Spleen (tissue), 11 donors: ENCODE measurements at regions not wholly inside any gene's neighbourhood (a gene's known extent, or its start where the extent isn't known, plus 50 kb on each side); places are given as distances from the start of the nearest gene placed in this dataset.

Experiments
- DNase-seq: peaks from one replicate; pipeline ENCODE4 v3.0.0-alpha.2; 2020
- H3K27ac ChIP-seq, 8 donors: fragments of 200-600 bp; sonication (generic) in 7 of 8; 1 replicate in 4 of 8; 2 replicates in 4 of 8; pipeline versions ENCODE4 v1.5.0 to v1.8.0; 2016 to 2021; ENCODE audit warnings: inconsistent platforms in 4 of 8, mild to moderate bottlenecking in 4 of 8, moderate library complexity in 1 of 8
- H3K27me3 ChIP-seq, 7 donors: fragments of 200-600 bp; sonication (generic) in 6 of 7; replicated peaks in 1 of 7; 1 replicate in 4 of 7; 2 replicates in 3 of 7; pipeline versions ENCODE4 v1.5.0 to v1.8.0; 2016 to 2021; ENCODE audit warnings: inconsistent platforms in 3 of 7, mild to moderate bottlenecking in 1 of 7
- H3K36me3 ChIP-seq, 6 donors: fragments of 200-600 bp; sonication (generic) in 5 of 6; 1 replicate in 4 of 6; 2 replicates in 2 of 6; pipeline versions ENCODE4 v1.5.0 to v1.8.0; 2016 to 2021; ENCODE audit warnings: inconsistent platforms in 2 of 6
- H3K4me1 ChIP-seq, 6 donors: fragments of 200-600 bp; sonication (generic) in 5 of 6; 1 replicate in 3 of 6; 2 replicates in 3 of 6; pipeline versions ENCODE4 v1.5.0 to v1.8.0; 2016 to 2021; ENCODE audit warnings: inconsistent platforms in 3 of 6
- H3K4me3 ChIP-seq, 8 donors: fragments of 200-600 bp; sonication (generic) in 7 of 8; 1 replicate in 4 of 8; 2 replicates in 4 of 8; pipeline versions ENCODE4 v1.5.0 to v1.8.0; 2016 to 2021; ENCODE audit warnings: inconsistent platforms in 4 of 8, mild to moderate bottlenecking in 4 of 8, moderate library complexity in 2 of 8
- H3K9me3 ChIP-seq, 8 donors: fragments of 200-600 bp; sonication (generic) in 7 of 8; 1 replicate in 4 of 8; 2 replicates in 4 of 8; pipeline versions ENCODE4 v1.5.0 to v1.8.0; 2016 to 2021; ENCODE audit warnings: inconsistent platforms in 4 of 8
- CTCF ChIP-seq, 11 experiments: fragments of 200-600 bp in 7 of 11; fragments of 450-650 bp in 4 of 11; sonication (generic) in 4 of 11; IDR thresholded peaks in 8 of 11; conservative IDR thresholded peaks in 3 of 11; 1 replicate in 7 of 11; 2 replicates in 4 of 11; pipeline versions ENCODE4 v1.4.0 to v1.8.0; 2016 to 2021; ENCODE audit warnings: antibody characterized with exemption in 11 of 11, inconsistent platforms in 4 of 11, mild to moderate bottlenecking in 1 of 11
- POLR2A ChIP-seq, 3 donors: fragments of 450-650 bp; IDR thresholded peaks; one replicate each; pipeline ENCODE4 v1.5.1; 2017; ENCODE audit warnings: antibody characterized with exemption in 3 of 3, mild to moderate bottlenecking in 1 of 3
- POLR2AphosphoS5 ChIP-seq, 3 donors: sonication (generic); formaldehyde crosslinking; IDR thresholded peaks; one replicate each; pipeline ENCODE4 v1.5.1; 2017; ENCODE audit warnings: antibody characterized with exemption in 3 of 3
- WGBS, 5 donors: extraction: QIAGEN DNeasy Blood & Tissue Kit in 3 of 5; methylation state at CpG; one replicate each; pipeline versions ENCODE4 v1.1.5 to v1.1.7; 2013 to 2018; 5-methylcytosine and 5-hydroxymethylcytosine counted together
- intact Hi-C: fragments of 100-400 bp; cut with DNase I; formaldehyde crosslinking; loops from one replicate; pipeline ENCODE4 v1.15.0; 2023; ENCODE audit warnings: low total_unique reads
- donor health status: healthy with polysubstance abuse.
- donor health status: DM: no; HTN: no; CAD: no; lungs with moderate emphysema.
- donor health status: DM: no; HTN: no; CAD: no.
- donor health status: Bipolar disorder and iron deficiency.
- donor health status: healthy.
- donor health status: DM: no; HTN: no; CAD: no.
- donor health status: DM: yes; HTN: yes; CAD: no.

- intact Hi-C loops, result no loop called here
These were observed 68.8 kb upstream of the GCSH start for GRCh38 chr16:81164958-81165357.

GRCh38 chr16:81164481-81164880, 68.3 kb upstream of the GCSH start:
- peaks cover 0 to 4% (median 0%) of the 10 kb centered on the region in 8 donors for H3K9me3 ChIP-seq
- 73 to 82% (median 79%) methylated on average over 10 to 11 of the region's 11 CpGs for WGBS, 5 donors
- H3K4me3 ChIP-seq, result no peak overlapping the region
- DNase-seq, result no peak
- H3K27ac ChIP-seq, result no peak overlapping the region
- TF ChIP-seq POLR2A (IDR thresholded peaks at IDR 0.05) (no peak), POLR2AphosphoS5 (IDR thresholded peaks at IDR 0.05) (no peak), CTCF (IDR thresholded peaks at IDR 0.05 in 8 of 11, conservative IDR thresholded peaks at IDR 0.05 in 3 of 11) (no peak)
- intact Hi-C loops, result no loop called here
- no peaks in the 10 kb centered on the region for H3K36me3 ChIP-seq
- H3K27me3 ChIP-seq, result peaks cover 0 to 6% (median 0%) of the 10 kb centered on the region in 7 donors
- H3K4me1 ChIP-seq, result no peaks in the 10 kb centered on the region

More at GRCh38 chr16:81164958-81165357, 68.8 kb upstream of the GCSH start:
- Histone ChIP-seq H3K4me1 (no peaks in the 10 kb centered on the region), H3K27me3 (peaks cover 0 to 5% (median 0%) of the 10 kb centered on the region in 7 donors), H3K9me3 (peaks cover 0 to 4% (median 0%) of the 10 kb centered on the region in 8 donors), H3K27ac (no peak overlapping the region), H3K4me3 (no peak overlapping the region), H3K36me3 (no peaks in the 10 kb centered on the region)
- no peak for TF ChIP-seq CTCF (IDR thresholded peaks at IDR 0.05 in 8 of 11, conservative IDR thresholded peaks at IDR 0.05 in 3 of 11)
- no peak for TF ChIP-seq POLR2A (IDR thresholded peaks at IDR 0.05)
- no peak for DNase-seq
- 70 to 84% (median 79%) methylated on average over 5 of the region's 5 CpGs for WGBS, 5 donors

GRCh38 chr16:81163671-81164070, 67.5 kb upstream of the GCSH start:
- Histone ChIP-seq H3K27ac (no peak overlapping the region), H3K9me3 (peaks cover 0 to 4% (median 0%) of the 10 kb centered on the region in 8 donors), H3K4me1 (no peaks in the 10 kb centered on the region), H3K27me3 (peaks cover 0 to 8% (median 0%) of the 10 kb centered on the region in 7 donors), H3K36me3 (no peaks in the 10 kb centered on the region), H3K4me3 (no peak overlapping the region)
- intact Hi-C loops, result no loop called here
- DNase-seq, result no peak
- WGBS, 5 donors, result 78 to 88% (median 80%) methylated on average over 8 to 9 of the region's 9 CpGs
- TF ChIP-seq CTCF (IDR thresholded peaks at IDR 0.05 in 8 of 11, conservative IDR thresholded peaks at IDR 0.05 in 3 of 11), result no peak
- TF ChIP-seq POLR2AphosphoS5 (IDR thresholded peaks at IDR 0.05), result no peak
- TF ChIP-seq POLR2A (IDR thresholded peaks at IDR 0.05), result no peak

GRCh38 chr16:81158964-81159363, 62.8 kb upstream of the GCSH start:
- no peak overlapping the region for H3K27ac ChIP-seq
- no peaks in the 10 kb centered on the region for H3K4me1 ChIP-seq
- intact Hi-C loops, result no loop called here
- peaks cover 0 to 4% (median 0%) of the 10 kb centered on the region in 8 donors for H3K9me3 ChIP-seq
- 62 to 76% (median 69%) methylated on average over 6 of the region's 6 CpGs for WGBS, 5 donors
- peaks cover 0 to 20% (median 0%) of the 10 kb centered on the region in 7 donors for H3K27me3 ChIP-seq
- no peak for DNase-seq
- H3K4me3 ChIP-seq, result no peak overlapping the region
- no peaks in the 10 kb centered on the region for H3K36me3 ChIP-seq
- TF ChIP-seq CTCF (IDR thresholded peaks at IDR 0.05 in 8 of 11, conservative IDR thresholded peaks at IDR 0.05 in 3 of 11), result no peak
- no peak for TF ChIP-seq POLR2AphosphoS5 (IDR thresholded peaks at IDR 0.05)
- TF ChIP-seq POLR2A (IDR thresholded peaks at IDR 0.05), result no peak
